ENCODE measurements at regions not wholly inside any gene's neighbourhood (a gene's known extent, or its start where the extent isn't known, plus 50 kb on each side); places are given as distances from the start of the nearest gene placed in this dataset.

DNA sequence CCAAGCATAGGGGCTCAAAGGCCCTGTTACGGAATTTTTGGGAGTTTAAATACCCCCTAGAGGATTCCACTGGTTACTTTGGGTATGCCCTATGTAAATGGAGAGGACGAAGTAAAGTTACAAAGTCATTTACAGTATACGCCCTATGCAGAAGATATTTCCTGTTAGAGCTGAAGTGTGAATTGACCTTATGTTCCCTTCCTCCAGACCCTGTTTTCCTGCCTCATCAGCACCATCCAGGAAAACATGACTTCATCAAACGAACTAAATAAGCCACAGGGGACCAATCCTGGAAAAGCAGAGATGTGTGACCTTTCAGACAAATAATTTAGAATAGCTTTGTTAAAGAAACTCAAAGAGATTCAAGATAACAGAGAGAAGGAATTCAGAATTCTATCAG lies 177.4 kb downstream of the SQOR start:
- no peak for TF ChIP-seq SIN3A (IDR thresholded peaks at IDR 0.05; ENCODE audit: borderline replicate concordance, insufficient read depth, low read length)
- no peak for TF ChIP-seq POLR2AphosphoS5 (IDR thresholded peaks at IDR 0.05; ENCODE audit: low read depth, low read length)
- TF ChIP-seq TAF1 (IDR thresholded peaks at IDR 0.05; ENCODE audit: borderline replicate concordance, insufficient read depth, low read length): no peak
